DMS153 treated with DMSO at 0.1 percent for 48 hours (cell line): ENCODE measurements at regions not wholly inside any gene's neighbourhood (a gene's known extent, or its start where the extent isn't known, plus 50 kb on each side); places are given as distances from the start of the nearest gene placed in this dataset.

ENCODE experiments used
- DNase-seq: peaks from one replicate; lab custom pipeline; 2025; ENCODE audit not compliant: unreplicated experiment; lab: John Stamatoyannopoulos, UW

DNA sequence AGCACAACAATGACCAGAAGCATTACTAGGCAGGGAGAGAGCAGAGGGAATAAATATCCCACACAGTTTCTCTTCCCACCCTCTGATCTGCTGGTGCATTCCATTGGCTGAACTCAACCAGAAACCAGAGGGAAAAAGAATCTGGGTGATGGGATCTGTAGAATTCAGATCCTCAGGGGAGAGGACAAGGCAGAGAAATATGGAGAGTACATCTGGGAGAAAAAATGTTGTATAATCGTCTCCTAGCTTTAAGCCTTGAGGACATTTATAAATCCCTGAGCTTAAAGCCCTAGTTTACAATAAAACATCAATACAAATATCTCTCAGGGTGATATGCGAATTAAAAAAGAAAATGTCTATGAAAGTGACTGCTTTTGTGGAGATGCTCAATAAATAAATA lies 368.1 kb upstream of the MAD2L1 start:
- DNase-seq, result no peak

DNA sequence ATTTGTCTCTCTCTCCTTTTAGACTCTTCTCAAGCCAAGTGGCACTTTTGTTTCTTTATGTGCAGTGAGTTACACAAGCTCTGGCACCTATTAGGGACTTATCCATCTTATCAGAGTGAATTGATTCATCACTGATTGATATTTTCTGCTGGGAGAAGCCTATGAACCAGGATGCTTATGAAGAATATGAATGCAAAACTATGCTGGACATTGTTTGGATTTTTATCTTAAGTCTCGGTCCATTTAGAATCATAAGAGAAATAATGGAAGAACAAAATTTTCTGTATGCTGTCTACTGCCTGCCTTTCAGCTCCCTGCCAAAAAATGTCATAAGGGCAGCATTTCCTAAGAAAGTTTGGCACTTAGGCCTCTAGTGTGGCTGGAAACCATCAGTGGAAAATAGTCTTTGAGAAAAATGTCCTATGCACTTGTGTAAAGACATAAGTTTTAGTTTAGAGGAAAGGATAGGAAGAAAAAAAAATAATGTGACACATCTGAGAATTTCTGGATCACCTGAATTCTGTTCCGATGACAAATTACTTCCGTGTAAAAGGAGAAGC lies 365.7 kb upstream of the MAD2L1 start:
- DNase-seq, result no peak

DNA sequence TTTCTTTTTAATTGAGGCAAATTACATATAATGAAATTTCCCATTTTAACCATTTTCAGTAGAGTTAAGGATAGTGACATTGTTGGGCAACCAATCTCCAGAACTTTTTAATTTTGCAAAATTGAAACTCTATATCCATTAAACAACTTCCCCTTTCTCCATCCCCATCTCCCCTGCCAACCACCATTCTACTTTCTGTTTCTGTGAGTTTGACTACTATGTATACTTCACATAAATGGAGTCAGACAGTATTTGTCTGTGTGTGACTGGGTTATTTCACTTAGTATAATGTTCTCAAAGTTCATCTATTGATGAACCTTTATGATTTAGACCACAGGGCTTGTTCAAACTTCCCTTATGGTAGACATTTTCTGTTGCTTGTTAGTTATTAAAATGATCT lies 364.5 kb upstream of the MAD2L1 start:
- DNase-seq, result no peak

- no peak for DNase-seq
Measured at GRCh38 chr4:120418146-120418545, 351.5 kb upstream of the MAD2L1 start.

DNA sequence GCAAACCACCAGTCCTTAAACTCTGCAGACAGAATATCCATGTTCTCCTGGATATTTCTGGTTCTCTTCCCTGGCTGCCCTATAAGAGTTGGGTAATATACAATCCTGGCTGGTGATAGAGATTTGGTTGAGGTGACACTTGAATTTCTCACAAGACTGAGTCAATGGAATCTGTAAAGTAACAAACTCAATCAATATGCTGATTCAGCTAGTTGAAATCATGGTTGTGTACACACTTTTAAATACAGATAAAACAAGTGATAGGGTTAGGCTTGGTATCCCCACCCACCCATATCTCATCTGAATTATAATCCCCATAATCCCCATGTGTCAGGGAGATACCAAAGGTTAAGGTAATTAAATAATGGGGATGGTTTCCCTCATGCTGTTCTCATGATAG lies 349.2 kb upstream of the MAD2L1 start:
- DNase-seq, result no peak

DNA sequence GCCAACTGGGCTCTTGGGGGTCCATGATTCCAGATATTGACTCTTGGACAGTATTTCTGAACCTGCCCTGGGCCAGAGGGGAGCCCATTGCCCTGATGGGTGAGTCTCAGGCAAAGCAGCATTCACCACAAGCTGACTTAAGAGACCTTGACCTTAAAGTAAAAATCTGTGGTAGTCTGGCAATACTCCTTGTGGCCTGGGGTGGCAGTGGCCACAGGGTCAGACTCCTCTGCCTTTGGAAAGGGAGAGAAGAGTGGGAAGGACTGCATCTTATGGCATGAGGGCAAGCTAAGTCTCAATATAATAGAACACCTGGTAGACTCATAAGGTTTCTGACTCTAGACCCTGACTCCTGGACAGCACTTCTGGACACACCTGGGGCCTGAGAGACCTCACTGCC lies 340.3 kb upstream of the MAD2L1 start:
- no peak for DNase-seq

DNA sequence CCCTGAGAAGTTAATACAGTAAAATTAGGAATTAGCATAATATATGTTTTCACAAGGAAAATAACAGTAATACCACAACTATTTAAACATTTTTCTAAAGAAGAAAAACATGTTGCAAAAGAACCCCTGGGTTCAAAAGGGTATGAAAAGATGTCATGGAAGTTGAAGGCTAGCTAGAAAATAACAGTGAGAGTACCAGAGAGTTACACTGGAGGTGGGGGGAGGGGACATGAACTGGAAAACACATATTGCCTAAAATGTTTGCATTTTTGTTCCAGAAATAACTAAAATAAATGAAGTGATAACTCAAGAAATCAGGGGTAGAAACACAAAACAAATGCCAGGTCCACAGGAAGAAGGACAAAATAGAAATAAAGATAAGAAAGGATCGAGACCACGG lies 336.6 kb upstream of the MAD2L1 start:
- no peak for DNase-seq

GRCh38 chr4:120400441-120400840 lies 333.8 kb upstream of the MAD2L1 start:
- DNase-seq, result no peak

GRCh38 chr4:120399826-120400225 lies 333.2 kb upstream of the MAD2L1 start:
- DNase-seq, result no peak

DNA sequence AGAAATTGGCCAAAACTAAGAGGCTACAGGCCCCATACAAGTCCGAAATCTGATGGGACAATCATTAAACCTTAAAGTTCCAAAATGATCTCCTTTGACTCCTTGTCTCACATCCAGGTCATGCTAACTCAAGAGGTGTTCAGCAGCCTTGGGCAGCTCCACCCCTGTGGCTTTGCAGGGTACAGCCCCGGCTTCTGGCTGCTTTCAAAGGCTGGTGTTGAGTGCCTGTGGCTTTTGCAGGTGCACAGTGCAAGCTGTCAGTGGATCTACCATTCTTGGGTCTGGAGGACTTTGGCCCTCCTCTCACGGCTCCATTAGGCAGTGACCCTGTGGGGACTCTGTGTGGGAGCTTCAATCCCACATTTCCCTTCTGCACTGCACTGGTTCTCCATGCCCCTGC lies 329.1 kb upstream of the MAD2L1 start:
- DNase-seq, result no peak

- no peak for DNase-seq
Measured at GRCh38 chr4:120355881-120356280, 289.2 kb upstream of the MAD2L1 start.

- no peak for DNase-seq
Measured at GRCh38 chr4:120354381-120354780, 287.7 kb upstream of the MAD2L1 start.

DNA sequence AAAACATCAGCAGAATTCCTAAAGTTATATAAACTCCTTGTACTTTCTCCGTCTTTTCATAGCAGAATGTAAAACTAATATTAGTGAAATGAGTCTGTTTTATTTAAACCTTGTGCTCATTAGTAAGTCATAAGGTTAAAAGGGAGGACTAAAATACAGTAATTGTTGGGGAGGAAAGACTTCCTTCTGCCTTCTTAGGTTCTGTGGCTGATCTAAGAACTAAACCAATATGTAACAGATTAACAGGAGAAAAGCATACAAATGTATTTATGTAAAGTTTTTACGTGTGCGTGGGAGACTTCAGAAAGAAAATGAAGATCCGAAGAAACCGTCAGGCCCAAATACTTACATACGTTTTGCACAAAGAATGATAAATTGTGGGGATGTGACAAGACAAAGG lies 286.6 kb upstream of the MAD2L1 start:
- DNase-seq, result no peak

- DNase-seq, result no peak
Measured at GRCh38 chr4:120352739-120353138, 286.1 kb upstream of the MAD2L1 start.

DNA sequence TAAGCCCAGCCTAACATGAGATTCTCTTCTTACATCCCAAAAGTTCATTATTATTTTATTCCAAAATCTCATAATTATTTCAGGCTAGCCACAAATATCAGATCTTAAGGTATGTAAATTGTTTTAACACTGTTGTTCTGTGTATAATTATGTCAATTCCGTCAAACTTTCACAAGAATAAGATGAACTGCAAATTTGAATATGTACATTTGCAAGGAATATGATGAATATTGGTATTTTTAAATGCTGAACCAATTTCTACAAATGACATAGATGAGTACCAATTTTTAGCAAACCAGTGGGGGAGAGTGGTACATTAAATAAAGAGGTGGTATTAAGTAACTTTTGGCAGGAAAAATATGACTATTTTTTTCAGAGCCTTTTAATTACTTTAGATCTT lies 282.3 kb upstream of the MAD2L1 start:
- no peak for DNase-seq

DNA sequence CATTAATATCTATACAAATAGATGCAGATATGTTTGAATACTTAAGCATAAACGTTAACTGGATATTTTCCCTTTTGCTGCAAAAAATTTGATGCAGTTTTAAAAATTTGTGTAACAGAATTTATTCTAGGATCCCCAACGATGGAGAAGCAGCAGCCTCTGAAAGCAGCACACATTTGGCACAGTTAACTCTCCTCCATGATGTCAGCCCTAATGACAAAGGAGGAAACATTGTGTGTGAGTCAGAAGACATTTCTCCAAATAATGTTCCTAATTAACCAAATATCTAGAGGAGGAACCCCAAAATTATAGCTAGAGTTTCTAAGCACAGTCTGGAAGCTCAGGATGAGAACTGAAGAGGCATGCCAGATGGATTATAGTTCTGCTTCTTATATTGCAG lies 281.9 kb upstream of the MAD2L1 start:
- no peak for DNase-seq

DNA sequence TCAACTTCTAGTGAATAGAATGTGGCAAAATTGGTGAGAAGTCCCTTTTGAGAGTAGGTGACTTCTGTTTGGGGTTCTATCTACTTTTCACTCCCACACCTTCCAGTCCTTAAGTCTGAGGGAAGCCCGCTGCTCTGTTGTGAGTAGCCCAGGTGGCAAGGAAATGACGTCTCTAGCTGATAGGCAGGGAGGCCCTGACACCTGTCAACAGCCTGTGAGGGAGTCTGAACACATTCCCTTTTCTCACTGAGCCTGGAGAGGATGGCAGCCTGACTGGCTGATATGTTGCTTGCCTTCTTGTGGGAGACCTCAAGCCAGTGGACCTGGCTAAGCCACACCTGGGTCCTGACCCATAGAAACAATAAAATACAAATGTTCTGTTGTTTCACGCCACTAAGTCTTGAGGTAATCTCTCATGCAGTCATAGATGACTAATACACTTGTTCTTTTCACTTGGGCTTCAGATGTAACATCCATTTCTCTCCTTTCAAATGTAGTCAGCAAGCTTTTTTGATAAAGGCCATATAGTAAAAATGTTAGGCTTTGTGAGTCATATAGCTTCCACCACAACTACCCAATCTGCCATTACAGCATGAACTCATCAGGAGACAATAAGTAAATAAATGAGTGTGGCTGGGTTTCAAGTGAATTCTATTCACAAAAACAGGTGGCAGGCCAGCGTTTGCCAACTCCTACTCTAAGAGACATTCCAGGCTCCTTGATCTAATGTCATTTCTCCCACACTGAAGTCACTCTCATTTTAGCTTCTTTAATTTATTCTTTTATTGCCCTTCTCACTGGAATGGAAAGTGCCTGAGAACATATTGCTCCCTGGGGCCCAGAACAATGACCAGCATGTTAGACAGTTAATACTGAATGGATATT lies 265.1 kb upstream of the MAD2L1 start:
- DNase-seq, result no peak

GRCh38 chr4:120329386-120329785 lies 262.7 kb upstream of the MAD2L1 start:
- no peak for DNase-seq

GRCh38 chr4:120327276-120327675 lies 260.6 kb upstream of the MAD2L1 start:
- no peak for DNase-seq

DNA sequence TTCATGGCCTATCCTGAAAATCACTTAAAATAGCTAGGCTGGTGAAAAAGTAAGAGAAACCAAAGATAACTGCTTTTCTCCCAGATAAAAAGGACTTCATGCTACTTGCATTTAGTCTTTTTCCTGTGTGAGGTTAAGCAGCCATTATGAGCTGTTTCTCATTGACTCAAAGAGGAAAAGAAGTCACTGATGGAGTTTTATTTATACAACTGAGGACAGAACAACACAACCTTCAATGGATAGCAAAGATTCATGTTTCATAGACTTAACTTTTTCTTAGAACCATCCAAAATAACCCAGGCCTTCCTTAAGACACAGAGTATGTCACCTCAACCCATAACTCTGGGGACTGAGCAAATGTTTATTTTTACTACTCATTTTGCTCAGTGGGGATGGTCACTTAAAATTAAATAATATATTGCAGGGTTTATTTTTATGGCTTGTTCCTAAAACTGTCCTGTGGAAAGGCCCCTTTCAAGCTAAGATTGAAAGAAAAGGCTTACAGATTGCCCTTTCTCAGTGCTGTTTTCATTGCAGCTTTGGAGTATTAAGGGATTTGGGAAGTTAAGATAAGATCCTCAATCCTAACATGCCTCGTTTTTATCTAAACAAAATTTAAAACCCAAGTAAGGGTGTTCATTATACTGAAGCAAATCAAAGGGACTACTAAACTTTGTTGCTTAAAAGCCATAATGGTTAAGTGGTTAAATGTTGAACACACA lies 252.6 kb upstream of the MAD2L1 start:
- no peak for DNase-seq

DNA sequence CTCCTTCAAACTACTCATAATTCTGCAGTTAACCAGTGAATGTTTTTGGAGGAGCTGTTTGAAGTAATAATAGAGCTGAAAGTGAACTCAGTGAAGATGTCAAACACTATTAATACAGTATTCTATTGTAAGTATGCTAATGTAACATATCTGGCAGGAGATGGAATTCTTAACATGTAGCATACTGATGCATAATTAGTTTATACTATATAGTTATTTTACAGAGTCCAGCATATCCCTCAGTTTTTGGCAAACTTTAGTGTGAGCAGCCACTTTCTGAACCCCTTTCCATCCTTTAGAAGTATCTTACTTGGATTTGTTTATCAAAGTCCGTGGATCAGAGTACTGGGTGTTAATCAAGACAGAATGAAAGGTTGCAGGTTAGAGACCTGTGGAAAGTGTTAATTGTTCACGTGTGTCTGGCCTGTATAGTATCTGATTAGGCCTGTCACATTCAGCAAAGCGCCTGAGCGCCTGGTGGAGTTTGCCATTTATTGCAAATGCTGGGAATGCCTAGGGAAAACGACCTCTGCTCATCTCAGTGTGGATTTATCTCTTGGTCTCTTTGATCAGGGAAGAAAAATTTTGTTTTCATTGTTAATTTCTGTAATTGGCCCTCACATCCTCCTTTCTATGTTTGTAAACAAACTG lies 251.7 kb upstream of the MAD2L1 start:
- no peak for DNase-seq

DNA sequence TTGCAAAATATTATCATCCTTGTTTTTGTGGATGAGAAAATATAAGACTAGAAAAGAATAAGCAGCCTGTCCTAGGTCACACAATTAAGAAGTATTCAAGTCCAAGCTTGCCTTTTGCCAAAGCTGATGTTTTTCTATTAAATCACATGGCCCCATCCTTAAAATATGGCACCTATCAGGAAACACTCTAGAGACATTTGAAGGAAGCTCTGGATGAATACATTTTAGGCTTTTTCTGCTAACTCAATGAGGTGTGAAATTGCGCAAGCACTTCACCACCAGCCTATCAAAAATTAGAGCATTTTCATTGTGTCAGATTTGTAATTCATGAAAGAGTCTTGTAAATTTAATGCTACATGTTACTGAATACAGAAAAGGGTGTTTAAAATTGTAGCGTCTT lies 251.1 kb upstream of the MAD2L1 start:
- no peak for DNase-seq
